ENCODE measurements at regions not wholly inside any gene's neighbourhood (a gene's known extent, or its start where the extent isn't known, plus 50 kb on each side); places are given as distances from the start of the nearest gene placed in this dataset.

DNA sequence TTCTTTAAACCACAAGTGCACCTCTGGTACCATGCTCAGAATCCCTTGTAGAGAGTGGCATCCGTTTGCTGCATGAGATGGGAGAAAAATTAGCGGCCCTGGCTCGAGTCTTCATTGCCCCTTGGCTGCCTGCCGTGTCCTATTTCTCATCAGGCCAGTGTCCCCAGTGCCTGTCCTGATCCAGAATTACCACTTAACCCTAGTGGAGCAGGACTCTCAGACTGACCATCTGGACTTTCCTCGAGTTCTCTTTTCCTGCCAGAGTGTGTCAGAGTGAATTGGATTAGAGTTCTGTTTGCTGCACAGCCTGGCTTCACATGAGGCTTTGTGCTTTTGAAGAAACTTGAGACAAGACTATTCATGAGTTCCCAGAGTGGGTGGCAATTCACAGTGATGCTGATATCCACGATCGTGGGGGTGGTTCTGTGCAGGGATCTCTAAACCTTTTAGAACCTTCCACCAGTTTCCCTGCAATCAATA, 92.6 kb downstream of the C9orf152 start:
- TF ChIP-seq, protein P1, sequence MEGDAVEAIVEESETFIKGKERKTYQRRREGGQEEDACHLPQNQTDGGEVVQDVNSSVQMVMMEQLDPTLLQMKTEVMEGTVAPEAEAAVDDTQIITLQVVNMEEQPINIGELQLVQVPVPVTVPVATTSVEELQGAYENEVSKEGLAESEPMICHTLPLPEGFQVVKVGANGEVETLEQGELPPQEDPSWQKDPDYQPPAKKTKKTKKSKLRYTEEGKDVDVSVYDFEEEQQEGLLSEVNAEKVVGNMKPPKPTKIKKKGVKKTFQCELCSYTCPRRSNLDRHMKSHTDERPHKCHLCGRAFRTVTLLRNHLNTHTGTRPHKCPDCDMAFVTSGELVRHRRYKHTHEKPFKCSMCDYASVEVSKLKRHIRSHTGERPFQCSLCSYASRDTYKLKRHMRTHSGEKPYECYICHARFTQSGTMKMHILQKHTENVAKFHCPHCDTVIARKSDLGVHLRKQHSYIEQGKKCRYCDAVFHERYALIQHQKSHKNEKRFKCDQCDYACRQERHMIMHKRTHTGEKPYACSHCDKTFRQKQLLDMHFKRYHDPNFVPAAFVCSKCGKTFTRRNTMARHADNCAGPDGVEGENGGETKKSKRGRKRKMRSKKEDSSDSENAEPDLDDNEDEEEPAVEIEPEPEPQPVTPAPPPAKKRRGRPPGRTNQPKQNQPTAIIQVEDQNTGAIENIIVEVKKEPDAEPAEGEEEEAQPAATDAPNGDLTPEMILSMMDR (conservative IDR thresholded peaks at IDR 0.05; ENCODE audit: low read depth, low read length) = no peak
- no peak for TF ChIP-seq EZH2phosphoT487 (IDR thresholded peaks at IDR 0.05; ENCODE audit: borderline replicate concordance, low read length)

Measured in PC-3 (cell line).